ENCODE measurements at regions not wholly inside any gene's neighbourhood (a gene's known extent, or its start where the extent isn't known, plus 50 kb on each side); places are given as distances from the start of the nearest gene placed in this dataset.

DNA sequence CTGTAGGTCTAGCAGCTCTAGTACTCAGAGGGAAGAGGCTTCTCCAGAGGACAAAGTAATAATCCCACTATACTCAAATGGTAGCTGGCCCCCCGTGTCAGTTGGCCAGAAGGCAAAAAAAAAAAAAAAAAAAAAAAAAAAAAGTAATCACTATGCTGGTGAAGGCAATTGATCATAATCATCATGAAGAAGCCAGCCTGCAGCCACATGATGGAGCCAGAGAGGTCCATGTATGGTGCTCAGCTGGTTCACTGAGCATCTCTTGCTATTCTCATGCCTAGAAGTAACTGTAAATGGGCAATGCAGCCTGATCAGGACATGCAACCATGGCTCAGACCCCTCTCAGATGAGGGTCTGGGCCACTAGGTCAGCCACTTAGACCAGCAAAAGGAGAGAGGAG lies 378.8 kb downstream of the MED13L start:
- Histone ChIP-seq H3K27ac (no peak overlapping the region), H3K4me1 (no peaks in the 10 kb centered on the region), H3K4me3 (no peak overlapping the region), H3K9ac (no peak overlapping the region), H3K4me2 (no peak overlapping the region), H4K20me1 (no peaks in the 10 kb centered on the region), H3K36me3 (no peaks in the 10 kb centered on the region), H3K9me3 (no peaks in the 10 kb centered on the region), H3K27me3 (no peaks in the 10 kb centered on the region)
- TF ChIP-seq Cebpa-rat (IDR thresholded peaks at IDR 0.05): no peak

DNA sequence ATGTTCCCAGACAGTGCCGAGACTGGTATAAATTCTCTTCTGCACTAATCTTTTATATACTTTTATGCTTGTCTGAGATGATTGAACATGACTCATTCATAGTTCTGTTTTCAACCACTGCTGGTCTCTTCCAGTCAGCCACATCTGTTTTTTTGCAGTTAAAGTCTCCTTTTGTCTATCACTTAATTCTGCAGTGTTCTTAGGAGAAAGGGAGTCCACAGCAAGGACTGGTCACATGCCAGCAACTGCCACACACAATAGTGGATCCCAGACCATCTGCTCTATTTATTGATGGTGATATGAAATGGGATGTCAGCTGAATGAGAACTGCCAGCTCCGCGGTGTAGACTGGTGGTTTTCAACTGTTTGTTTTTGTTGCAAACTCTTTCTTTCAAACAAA lies 379.8 kb downstream of the MED13L start:
- Histone ChIP-seq H3K9me3 (no peaks in the 10 kb centered on the region), H4K20me1 (no peaks in the 10 kb centered on the region), H3K36me3 (no peaks in the 10 kb centered on the region), H3K9ac (no peak overlapping the region), H3K27ac (no peak overlapping the region), H3K4me3 (no peak overlapping the region), H3K27me3 (no peaks in the 10 kb centered on the region), H3K4me1 (no peaks in the 10 kb centered on the region), H3K4me2 (no peak overlapping the region)
- TF ChIP-seq Cebpa-rat (IDR thresholded peaks at IDR 0.05): no peak

DNA sequence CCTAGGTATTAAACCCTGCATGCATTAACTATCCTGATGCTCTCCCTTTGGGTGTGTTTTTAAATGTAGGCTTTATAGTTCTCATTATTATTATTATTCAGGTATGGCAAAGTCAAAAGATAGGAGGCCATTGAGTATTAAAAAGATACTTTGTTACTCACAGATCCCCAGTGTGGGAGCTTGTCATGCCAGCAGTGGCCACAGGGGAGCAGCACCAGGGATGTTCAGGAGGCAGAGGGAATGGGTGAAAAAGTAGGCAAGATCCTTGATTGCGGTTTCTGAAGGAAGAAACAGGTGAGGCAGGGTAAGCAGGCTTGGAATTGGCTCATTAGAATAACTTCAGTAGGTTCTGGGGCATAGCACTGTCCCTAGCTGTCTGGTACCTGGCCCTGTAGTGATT lies 382.2 kb downstream of the MED13L start:
- no peaks in the 10 kb centered on the region for H3K9me3 ChIP-seq
- H3K4me1 ChIP-seq: no peaks in the 10 kb centered on the region
- no peak overlapping the region for H3K27ac ChIP-seq
- no peak overlapping the region for H3K9ac ChIP-seq
- no peak for TF ChIP-seq Cebpa-rat (IDR thresholded peaks at IDR 0.05)
- no peak overlapping the region for H3K4me3 ChIP-seq
- H4K20me1 ChIP-seq: no peaks in the 10 kb centered on the region
- H3K27me3 ChIP-seq: no peaks in the 10 kb centered on the region
- no peaks in the 10 kb centered on the region for H3K36me3 ChIP-seq
- no peak overlapping the region for H3K4me2 ChIP-seq

DNA sequence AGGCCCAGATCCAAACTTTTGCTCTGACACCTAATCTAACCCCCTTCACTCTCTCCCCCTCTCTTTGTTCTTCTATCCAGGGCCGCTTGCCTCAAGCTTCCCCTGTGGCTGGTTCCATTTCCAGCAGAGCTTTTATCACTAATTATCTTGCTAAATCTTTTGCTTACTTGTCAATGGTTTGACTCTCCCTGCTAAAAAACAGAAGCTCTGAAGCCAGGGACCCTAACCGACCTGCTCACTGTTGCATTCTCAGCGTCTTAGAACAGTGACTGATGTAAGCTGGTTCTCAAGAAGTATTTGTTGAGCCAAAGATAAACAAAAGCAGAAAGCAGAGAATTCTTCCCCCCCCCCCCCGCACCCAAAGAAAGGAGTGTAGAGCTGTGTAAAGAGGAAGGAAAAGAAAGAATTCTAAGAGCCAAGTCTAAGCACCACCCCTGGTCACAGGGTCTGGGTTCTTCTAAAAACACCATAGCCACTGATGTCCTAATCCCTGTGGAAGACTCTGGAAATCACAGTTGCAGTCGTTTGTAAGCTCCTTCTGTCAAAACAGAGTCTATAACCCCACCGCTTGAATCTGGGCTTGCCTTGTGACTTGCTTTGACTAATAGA lies 385.8 kb downstream of the MED13L start:
- TF ChIP-seq Cebpa-rat (IDR thresholded peaks at IDR 0.05): no peak
- Histone ChIP-seq H3K27me3 (no peaks in the 10 kb centered on the region), H3K4me3 (no peak overlapping the region), H3K9me3 (no peaks in the 10 kb centered on the region), H3K27ac (no peak overlapping the region), H3K4me1 (no peaks in the 10 kb centered on the region), H3K36me3 (no peaks in the 10 kb centered on the region), H4K20me1 (no peaks in the 10 kb centered on the region), H3K4me2 (no peak overlapping the region), H3K9ac (no peak overlapping the region)

DNA sequence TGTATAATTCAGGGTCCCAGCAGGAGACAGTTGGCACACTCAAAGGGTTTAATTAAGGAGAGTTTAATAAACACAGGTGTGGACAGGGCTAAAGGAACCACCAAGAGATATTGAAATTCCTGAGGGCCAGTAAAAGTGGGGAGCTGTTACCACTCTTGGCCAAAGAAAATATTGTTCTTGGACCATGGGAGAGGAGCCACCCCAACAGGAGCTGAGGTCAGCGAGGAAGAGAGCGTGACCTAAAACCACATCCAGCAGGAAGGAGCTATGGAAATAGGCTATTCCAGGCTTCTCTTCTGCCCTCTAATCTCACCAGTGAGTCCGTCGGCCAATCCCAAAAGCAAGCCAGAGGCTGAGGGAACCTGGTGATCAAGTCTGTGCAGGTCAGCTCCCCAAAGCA lies 390.8 kb downstream of the MED13L start:
- no peaks in the 10 kb centered on the region for H3K27me3 ChIP-seq
- no peak for TF ChIP-seq Cebpa-rat (IDR thresholded peaks at IDR 0.05)
- no peaks in the 10 kb centered on the region for H3K4me1 ChIP-seq
- H3K4me2 ChIP-seq: no peak overlapping the region
- no peaks in the 10 kb centered on the region for H3K9me3 ChIP-seq
- no peak overlapping the region for H3K27ac ChIP-seq
- H3K4me3 ChIP-seq: no peak overlapping the region
- no peaks in the 10 kb centered on the region for H3K36me3 ChIP-seq
- no peak overlapping the region for H3K9ac ChIP-seq
- H4K20me1 ChIP-seq: no peaks in the 10 kb centered on the region

DNA sequence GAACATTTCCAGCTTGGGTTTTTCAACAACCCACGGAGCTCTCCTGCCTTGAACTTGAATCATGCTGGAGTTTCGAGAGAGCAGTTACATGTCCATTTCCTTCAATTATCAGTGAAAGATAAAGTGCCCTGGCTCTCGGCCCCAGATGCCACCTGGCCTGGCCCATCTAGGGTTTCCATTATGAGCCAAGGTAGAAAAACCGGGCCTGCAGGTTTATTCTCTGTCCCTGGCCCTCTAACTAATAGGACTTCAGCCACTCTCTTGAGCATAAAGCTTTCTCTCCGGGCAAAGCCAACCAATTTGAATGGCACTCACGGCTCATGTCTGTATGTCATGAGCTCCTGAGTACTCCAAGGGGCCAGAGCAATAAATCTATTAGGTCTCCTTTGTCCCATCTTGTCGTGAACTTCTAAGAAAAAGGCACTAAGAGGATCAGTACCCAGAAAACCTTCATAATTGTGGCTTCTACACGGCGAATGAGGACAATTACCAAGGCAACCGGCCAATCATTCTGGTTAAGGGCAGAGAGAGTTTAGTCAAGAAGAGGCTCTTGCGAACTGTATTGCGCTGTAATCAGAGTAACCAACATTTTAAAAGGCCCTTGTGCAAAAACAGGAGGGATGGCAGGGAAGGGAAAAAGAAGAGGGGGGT lies 392.3 kb downstream of the MED13L start:
- no peaks in the 10 kb centered on the region for H4K20me1 ChIP-seq
- H3K9ac ChIP-seq: no peak overlapping the region
- no peaks in the 10 kb centered on the region for H3K27me3 ChIP-seq
- H3K4me3 ChIP-seq: no peak overlapping the region
- H3K27ac ChIP-seq: no peak overlapping the region
- no peaks in the 10 kb centered on the region for H3K36me3 ChIP-seq
- H3K4me2 ChIP-seq: no peak overlapping the region
- H3K9me3 ChIP-seq: no peaks in the 10 kb centered on the region
- TF ChIP-seq Cebpa-rat (IDR thresholded peaks at IDR 0.05): no peak
- no peaks in the 10 kb centered on the region for H3K4me1 ChIP-seq

DNA sequence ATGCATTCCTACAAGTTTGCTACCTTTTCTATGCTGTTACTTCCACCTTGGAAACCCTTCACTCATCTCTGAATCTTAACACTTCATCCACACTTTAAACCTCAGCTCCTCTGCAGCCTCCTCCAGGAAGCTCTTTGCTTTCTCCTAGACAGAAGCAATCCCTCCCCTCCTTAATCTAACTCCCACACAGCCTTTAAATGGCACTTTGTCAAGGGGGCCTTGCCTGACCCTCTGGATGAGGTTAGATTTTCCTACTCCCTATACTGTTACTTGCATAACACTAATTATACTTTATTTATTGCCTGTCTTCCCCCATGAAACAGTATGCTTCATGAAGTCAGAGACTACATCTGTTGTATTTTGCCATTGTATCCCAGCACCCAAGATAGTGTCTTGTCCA lies 394.6 kb downstream of the MED13L start:
- Histone ChIP-seq H3K9me3 (no peaks in the 10 kb centered on the region), H4K20me1 (no peaks in the 10 kb centered on the region), H3K36me3 (no peaks in the 10 kb centered on the region), H3K27me3 (no peaks in the 10 kb centered on the region), H3K4me1 (no peaks in the 10 kb centered on the region), H3K4me2 (no peak overlapping the region), H3K9ac (no peak overlapping the region), H3K27ac (no peak overlapping the region), H3K4me3 (no peak overlapping the region)
- no peak for TF ChIP-seq Cebpa-rat (IDR thresholded peaks at IDR 0.05)

DNA sequence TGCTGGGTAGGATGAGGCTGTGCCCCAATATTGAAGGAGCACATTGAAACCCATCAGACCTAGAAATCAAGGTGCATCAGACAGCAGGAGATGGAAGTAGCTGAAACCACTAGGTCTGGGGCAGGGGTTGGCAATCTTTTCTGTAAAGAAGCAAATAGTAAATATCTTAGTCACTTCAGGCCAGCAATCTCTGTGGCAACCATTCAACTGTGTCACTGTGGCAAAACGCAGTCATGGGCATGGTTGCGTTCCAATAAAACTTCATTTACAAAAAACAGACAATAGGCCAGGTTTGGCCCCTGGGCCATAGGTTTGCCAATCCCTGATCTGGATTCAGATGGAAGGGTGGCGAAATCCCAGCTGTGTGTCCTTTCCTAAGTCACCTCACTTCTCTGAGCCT lies 397.3 kb downstream of the MED13L start:
- no peak overlapping the region for H3K4me3 ChIP-seq
- H3K27me3 ChIP-seq: no peaks in the 10 kb centered on the region
- H3K27ac ChIP-seq: no peak overlapping the region
- TF ChIP-seq Cebpa-rat (IDR thresholded peaks at IDR 0.05): no peak
- no peak overlapping the region for H3K4me2 ChIP-seq
- H3K9ac ChIP-seq: no peak overlapping the region
- H3K9me3 ChIP-seq: no peaks in the 10 kb centered on the region
- no peaks in the 10 kb centered on the region for H3K4me1 ChIP-seq
- H3K36me3 ChIP-seq: no peaks in the 10 kb centered on the region
- H4K20me1 ChIP-seq: no peaks in the 10 kb centered on the region

DNA sequence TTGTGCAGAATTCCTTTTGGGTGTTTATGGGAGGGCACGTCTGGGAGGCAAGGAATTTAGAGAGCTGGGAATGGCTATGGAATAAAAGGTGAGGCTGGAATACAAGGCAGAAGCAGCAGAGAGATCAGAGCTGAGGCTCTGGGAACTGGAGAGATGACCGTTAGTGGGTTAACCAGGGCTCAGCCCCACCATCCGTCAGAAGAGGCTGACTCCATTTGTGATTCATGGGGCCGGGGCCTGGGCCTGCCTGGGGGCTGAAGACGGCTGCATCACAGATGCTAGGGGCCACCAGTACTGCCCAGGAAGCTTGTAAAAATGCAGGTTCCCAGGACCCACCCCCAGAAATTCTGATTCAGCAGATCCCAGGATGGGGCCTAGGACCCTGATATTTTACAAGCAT lies 398.1 kb downstream of the MED13L start:
- Histone ChIP-seq H3K27me3 (no peaks in the 10 kb centered on the region), H4K20me1 (no peaks in the 10 kb centered on the region), H3K4me1 (no peaks in the 10 kb centered on the region), H3K9me3 (no peaks in the 10 kb centered on the region), H3K4me2 (no peak overlapping the region), H3K36me3 (no peaks in the 10 kb centered on the region), H3K9ac (no peak overlapping the region), H3K4me3 (no peak overlapping the region), H3K27ac (no peak overlapping the region)
- no peak for TF ChIP-seq Cebpa-rat (IDR thresholded peaks at IDR 0.05)

DNA sequence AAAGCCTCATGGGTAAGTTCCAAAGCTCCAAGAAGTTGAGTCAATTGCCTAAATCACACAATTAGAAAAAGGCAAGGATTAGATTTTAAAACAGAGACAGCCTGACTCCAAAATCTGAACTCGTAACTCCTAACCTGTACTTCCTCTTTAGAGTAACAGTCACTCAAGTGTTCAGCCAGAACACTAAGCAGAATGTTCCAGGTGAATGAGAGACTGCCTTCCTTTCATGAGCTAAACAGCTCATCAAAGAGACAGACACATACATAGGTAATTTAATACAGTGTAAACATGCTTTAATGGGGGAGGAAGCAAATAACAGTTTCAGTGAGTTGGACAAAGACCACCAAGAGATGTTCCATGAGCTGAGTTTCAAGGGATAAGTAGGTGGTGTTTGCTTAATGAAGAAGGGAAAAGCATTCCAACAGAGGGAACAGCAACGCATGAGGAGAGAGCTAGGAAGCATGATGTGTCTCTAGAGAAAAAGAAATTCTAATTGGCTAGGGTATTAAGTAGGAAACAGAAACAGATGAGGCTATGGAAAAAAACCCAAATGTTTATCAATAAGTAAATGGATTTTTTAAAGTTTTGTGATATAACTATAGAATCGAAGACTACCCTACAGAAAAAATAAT lies 403.9 kb downstream of the MED13L start:
- H4K20me1 ChIP-seq: no peaks in the 10 kb centered on the region
- no peaks in the 10 kb centered on the region for H3K4me1 ChIP-seq
- H3K4me3 ChIP-seq: no peak overlapping the region
- no peak overlapping the region for H3K27ac ChIP-seq
- no peaks in the 10 kb centered on the region for H3K36me3 ChIP-seq
- no peak overlapping the region for H3K4me2 ChIP-seq
- no peaks in the 10 kb centered on the region for H3K9me3 ChIP-seq
- no peaks in the 10 kb centered on the region for H3K27me3 ChIP-seq
- TF ChIP-seq Cebpa-rat (IDR thresholded peaks at IDR 0.05): no peak
- no peak overlapping the region for H3K9ac ChIP-seq

Measured in BLaER1 (cell line).